Vagina (tissue), 2 donors: ENCODE measurements at regions not wholly inside any gene's neighbourhood (a gene's known extent, or its start where the extent isn't known, plus 50 kb on each side); places are given as distances from the start of the nearest gene placed in this dataset.

Experiments
- CTCF ChIP-seq, 3 experiments: fragments of 450-650 bp in 2 of 3; fragments of 200-600 bp in 1 of 3; sonication (generic) in 1 of 3; IDR thresholded peaks; one replicate each; pipeline ENCODE4 v1.5.1; 2017 to 2019; ENCODE audit warnings: antibody characterized with exemption in 3 of 3, mild to moderate bottlenecking in 2 of 3, moderate library complexity in 2 of 3
- POLR2A ChIP-seq, 2 donors: fragments of 450-650 bp; IDR thresholded peaks; one replicate each; pipeline ENCODE4 v1.6.1; 2017; ENCODE audit warnings: antibody characterized with exemption in 2 of 2, mild to moderate bottlenecking in 2 of 2, moderate library complexity in 2 of 2

GRCh38 chr2:76274676-76275075 lies 564.0 kb upstream of the GCFC2 start:
- TF ChIP-seq CTCF (IDR thresholded peaks at IDR 0.05) (no peak), POLR2A (IDR thresholded peaks at IDR 0.05) (no peak)
